ENCODE measurements at regions not wholly inside any gene's neighbourhood (a gene's known extent, or its start where the extent isn't known, plus 50 kb on each side); places are given as distances from the start of the nearest gene placed in this dataset.
"Not testable (repeated sequence)": the region's sequence is repeated elsewhere in the genome, so short reads cannot be mapped to it uniquely, and the experiment has no call there.

- not testable (repeated sequence) for H3K27ac ChIP-seq (ENCODE audit: low read length); H3K9ac ChIP-seq (ENCODE audit: low read length); H3K4me2 ChIP-seq (ENCODE audit: low read depth, low read length, poor library complexity, severe bottlenecking); H3K79me2 ChIP-seq (ENCODE audit: low read length); H3K9me2 ChIP-seq (replicated peaks; ENCODE audit: insufficient read depth, low read length); H3K9me3 ChIP-seq (ENCODE audit: low read length); H3K4me1 ChIP-seq (ENCODE audit: low read length); DNase-seq; H4K20me1 ChIP-seq (ENCODE audit: insufficient read depth, low read depth, low read length); H2AFZ ChIP-seq (ENCODE audit: low read length); H3K4me3 ChIP-seq (ENCODE audit: low read length); H3K27me3 ChIP-seq (ENCODE audit: low read length); H3K36me3 ChIP-seq (ENCODE audit: insufficient read depth, low read length)
Measured at GRCh38 chr1:148246258-148246861, 94.3 kb upstream of the NBPF11 start.

- not testable (repeated sequence) for H3K4me1 ChIP-seq (ENCODE audit: low read length); H3K4me2 ChIP-seq (ENCODE audit: low read depth, low read length, poor library complexity, severe bottlenecking); H3K27me3 ChIP-seq (ENCODE audit: low read length); H3K4me3 ChIP-seq (ENCODE audit: low read length); H4K20me1 ChIP-seq (ENCODE audit: insufficient read depth, low read depth, low read length); H3K9me3 ChIP-seq (ENCODE audit: low read length); H2AFZ ChIP-seq (ENCODE audit: low read length); DNase-seq; H3K9me2 ChIP-seq (replicated peaks; ENCODE audit: insufficient read depth, low read length); H3K9ac ChIP-seq (ENCODE audit: low read length); H3K36me3 ChIP-seq (ENCODE audit: insufficient read depth, low read length); H3K79me2 ChIP-seq (ENCODE audit: low read length); H3K27ac ChIP-seq (ENCODE audit: low read length)
Measured at GRCh38 chr1:148245843-148246242, 93.8 kb upstream of the NBPF11 start.

- not testable (repeated sequence) for H3K27me3 ChIP-seq (ENCODE audit: low read length); H3K4me1 ChIP-seq (ENCODE audit: low read length); H3K9ac ChIP-seq (ENCODE audit: low read length); H2AFZ ChIP-seq (ENCODE audit: low read length); H3K9me2 ChIP-seq (replicated peaks; ENCODE audit: insufficient read depth, low read length); H3K9me3 ChIP-seq (ENCODE audit: low read length); H4K20me1 ChIP-seq (ENCODE audit: insufficient read depth, low read depth, low read length); H3K27ac ChIP-seq (ENCODE audit: low read length); H3K4me3 ChIP-seq (ENCODE audit: low read length); H3K79me2 ChIP-seq (ENCODE audit: low read length); DNase-seq; H3K36me3 ChIP-seq (ENCODE audit: insufficient read depth, low read length); H3K4me2 ChIP-seq (ENCODE audit: low read depth, low read length, poor library complexity, severe bottlenecking)
Measured at GRCh38 chr1:148245443-148245842, 93.4 kb upstream of the NBPF11 start.

- H3K9ac ChIP-seq (ENCODE audit: low read length); H3K79me2 ChIP-seq (ENCODE audit: low read length); H3K4me1 ChIP-seq (ENCODE audit: low read length); H3K4me3 ChIP-seq (ENCODE audit: low read length); DNase-seq; H3K36me3 ChIP-seq (ENCODE audit: insufficient read depth, low read length); H3K27me3 ChIP-seq (ENCODE audit: low read length); H4K20me1 ChIP-seq (ENCODE audit: insufficient read depth, low read depth, low read length); H3K27ac ChIP-seq (ENCODE audit: low read length); H3K9me3 ChIP-seq (ENCODE audit: low read length); H2AFZ ChIP-seq (ENCODE audit: low read length); H3K4me2 ChIP-seq (ENCODE audit: low read depth, low read length, poor library complexity, severe bottlenecking); H3K9me2 ChIP-seq (replicated peaks; ENCODE audit: insufficient read depth, low read length): not testable (repeated sequence)
Measured at GRCh38 chr1:148233250-148233649, 81.2 kb upstream of the NBPF11 start.

- H2AFZ ChIP-seq (ENCODE audit: low read length); DNase-seq; H3K27ac ChIP-seq (ENCODE audit: low read length); H3K4me3 ChIP-seq (ENCODE audit: low read length); H3K36me3 ChIP-seq (ENCODE audit: insufficient read depth, low read length); H3K4me2 ChIP-seq (ENCODE audit: low read depth, low read length, poor library complexity, severe bottlenecking); H3K9ac ChIP-seq (ENCODE audit: low read length); H4K20me1 ChIP-seq (ENCODE audit: insufficient read depth, low read depth, low read length); H3K9me3 ChIP-seq (ENCODE audit: low read length); H3K4me1 ChIP-seq (ENCODE audit: low read length); H3K79me2 ChIP-seq (ENCODE audit: low read length); H3K9me2 ChIP-seq (replicated peaks; ENCODE audit: insufficient read depth, low read length); H3K27me3 ChIP-seq (ENCODE audit: low read length): not testable (repeated sequence)
Measured at GRCh38 chr1:148228846-148229245, 76.8 kb upstream of the NBPF11 start.

- DNase-seq; H3K9me3 ChIP-seq (ENCODE audit: low read length); H3K9me2 ChIP-seq (replicated peaks; ENCODE audit: insufficient read depth, low read length); H3K27ac ChIP-seq (ENCODE audit: low read length); H4K20me1 ChIP-seq (ENCODE audit: insufficient read depth, low read depth, low read length); H3K36me3 ChIP-seq (ENCODE audit: insufficient read depth, low read length); H3K79me2 ChIP-seq (ENCODE audit: low read length); H2AFZ ChIP-seq (ENCODE audit: low read length); H3K4me2 ChIP-seq (ENCODE audit: low read depth, low read length, poor library complexity, severe bottlenecking); H3K9ac ChIP-seq (ENCODE audit: low read length); H3K27me3 ChIP-seq (ENCODE audit: low read length); H3K4me3 ChIP-seq (ENCODE audit: low read length); H3K4me1 ChIP-seq (ENCODE audit: low read length): not testable (repeated sequence)
Measured at GRCh38 chr1:148222399-148223159, 70.5 kb upstream of the NBPF11 start.

GRCh38 chr1:148221593-148221992 lies 69.5 kb upstream of the NBPF11 start:
- H3K4me3 ChIP-seq (ENCODE audit: low read length); H3K79me2 ChIP-seq (ENCODE audit: low read length); H3K9me3 ChIP-seq (ENCODE audit: low read length); H3K4me2 ChIP-seq (ENCODE audit: low read depth, low read length, poor library complexity, severe bottlenecking); DNase-seq; H3K27me3 ChIP-seq (ENCODE audit: low read length); H2AFZ ChIP-seq (ENCODE audit: low read length); H3K27ac ChIP-seq (ENCODE audit: low read length); H4K20me1 ChIP-seq (ENCODE audit: insufficient read depth, low read depth, low read length); H3K9ac ChIP-seq (ENCODE audit: low read length); H3K4me1 ChIP-seq (ENCODE audit: low read length); H3K36me3 ChIP-seq (ENCODE audit: insufficient read depth, low read length); H3K9me2 ChIP-seq (replicated peaks; ENCODE audit: insufficient read depth, low read length): not testable (repeated sequence)

GRCh38 chr1:148219229-148219628 lies 67.1 kb upstream of the NBPF11 start:
- H3K27me3 ChIP-seq (ENCODE audit: low read length); H3K27ac ChIP-seq (ENCODE audit: low read length); H3K4me1 ChIP-seq (ENCODE audit: low read length): not testable (repeated sequence)

More at GRCh38 chr1:148219229-148219628, 67.1 kb upstream of the NBPF11 start:
- not testable (repeated sequence) for H3K79me2 ChIP-seq (ENCODE audit: low read length); H3K36me3 ChIP-seq (ENCODE audit: insufficient read depth, low read length); H3K4me3 ChIP-seq (ENCODE audit: low read length); H2AFZ ChIP-seq (ENCODE audit: low read length); H3K9me2 ChIP-seq (replicated peaks; ENCODE audit: insufficient read depth, low read length); H4K20me1 ChIP-seq (ENCODE audit: insufficient read depth, low read depth, low read length); H3K9me3 ChIP-seq (ENCODE audit: low read length); H3K4me2 ChIP-seq (ENCODE audit: low read depth, low read length, poor library complexity, severe bottlenecking); DNase-seq; H3K9ac ChIP-seq (ENCODE audit: low read length)

All from Karpas-422 (cell line).